ENCODE measurements at regions not wholly inside any gene's neighbourhood (a gene's known extent, or its start where the extent isn't known, plus 50 kb on each side); places are given as distances from the start of the nearest gene placed in this dataset.
"Not testable (repeated sequence)": the region's sequence is repeated elsewhere in the genome, so short reads cannot be mapped to it uniquely, and the experiment has no call there.

DNA sequence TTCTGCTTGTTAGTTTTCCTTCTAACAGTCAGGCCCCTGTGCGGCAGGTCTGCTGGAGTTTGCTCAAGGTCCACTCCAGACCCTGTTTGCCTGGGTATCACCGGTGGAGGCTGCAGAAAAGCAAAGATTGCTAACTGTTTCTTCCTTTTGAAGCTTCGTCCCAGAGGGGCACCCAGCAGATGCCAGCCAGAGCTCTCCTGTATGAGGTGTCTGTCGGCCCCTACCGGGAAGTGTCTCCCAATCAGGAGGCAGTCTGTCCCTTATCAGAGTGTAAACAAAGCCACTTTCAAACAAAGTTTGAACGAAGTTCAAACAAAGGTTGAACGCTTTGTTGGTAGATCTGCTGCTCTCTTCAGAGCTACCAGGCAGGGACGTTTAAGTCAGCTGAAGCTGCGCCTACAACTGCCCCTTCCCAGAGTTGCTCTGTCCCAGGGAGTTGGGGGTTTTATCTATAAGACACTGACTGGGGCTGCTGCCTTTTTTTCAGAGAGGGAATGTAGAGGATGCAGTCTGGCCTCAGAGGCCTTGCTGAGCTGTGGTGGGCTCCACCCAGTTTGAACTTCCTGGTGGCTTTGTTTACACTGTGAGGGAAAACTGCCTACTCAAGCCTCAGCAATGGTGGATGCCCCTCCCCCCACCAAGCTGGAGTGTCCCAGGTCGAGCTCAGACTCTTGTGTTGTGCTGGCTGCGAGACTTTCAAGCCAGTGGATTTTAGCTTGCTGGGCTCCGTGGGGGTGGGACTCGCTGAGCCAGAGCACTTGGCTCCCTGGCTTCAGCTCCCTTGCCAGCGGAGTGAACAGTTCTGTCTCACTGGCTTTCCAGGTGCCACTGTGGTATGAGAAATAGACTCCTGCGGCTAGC, 401.8 kb downstream of the SRGAP2C start:
- TF ChIP-seq CTCF (IDR thresholded peaks at IDR 0.05; ENCODE audit: insufficient read depth, low read depth, low read length), result no peak
- CTCF ChIA-PET, result interaction anchor here (1.0 kb wide), 1 partner anchor 14 kb away, joined by 3 read pairs; no protein-coding TSS in a partner anchor
- no peak for DNase-seq (ENCODE audit: low read depth)
- POLR2A ChIA-PET, result no interaction called here
- no peaks in the 10 kb centered on the region for H3K36me3 ChIP-seq (ENCODE audit: control insufficient read depth, insufficient read depth, low read length)
- no peaks in the 10 kb centered on the region for H3K27me3 ChIP-seq (ENCODE audit: control insufficient read depth, insufficient read depth, low read length)
- H3K4me3 ChIP-seq (ENCODE audit: low read depth, low read length), result no peak overlapping the region

DNA sequence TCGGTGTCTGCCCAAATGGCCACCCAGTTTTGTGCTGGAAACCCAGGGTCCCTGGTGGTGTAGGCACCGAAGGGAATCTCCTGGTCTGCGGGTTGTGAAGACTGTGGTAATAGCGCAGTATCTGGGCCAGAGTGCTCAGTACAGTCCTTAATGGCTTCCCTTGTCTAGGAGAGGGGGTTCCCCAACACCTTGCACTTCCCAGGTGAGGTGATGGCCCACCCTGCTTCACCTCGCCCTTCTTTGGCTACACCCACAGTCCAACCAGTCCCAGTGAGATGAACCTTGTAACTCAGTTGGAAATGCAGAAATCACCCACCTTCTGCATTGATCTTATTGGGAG, 402.4 kb downstream of the SRGAP2C start:
- Histone ChIP-seq H3K27me3 (ENCODE audit: control insufficient read depth, insufficient read depth, low read length) (no peaks in the 10 kb centered on the region), H3K36me3 (ENCODE audit: control insufficient read depth, insufficient read depth, low read length) (no peaks in the 10 kb centered on the region), H3K4me3 (ENCODE audit: low read depth, low read length) (no peak overlapping the region)
- POLR2A ChIA-PET, result no interaction called here
- no peak for DNase-seq (ENCODE audit: low read depth)
- no peak for TF ChIP-seq CTCF (IDR thresholded peaks at IDR 0.05; ENCODE audit: insufficient read depth, low read depth, low read length)
- CTCF ChIA-PET, result interaction anchor here (1.0 kb wide), 1 partner anchor 13 kb away, joined by 3 read pairs; no protein-coding TSS in a partner anchor

DNA sequence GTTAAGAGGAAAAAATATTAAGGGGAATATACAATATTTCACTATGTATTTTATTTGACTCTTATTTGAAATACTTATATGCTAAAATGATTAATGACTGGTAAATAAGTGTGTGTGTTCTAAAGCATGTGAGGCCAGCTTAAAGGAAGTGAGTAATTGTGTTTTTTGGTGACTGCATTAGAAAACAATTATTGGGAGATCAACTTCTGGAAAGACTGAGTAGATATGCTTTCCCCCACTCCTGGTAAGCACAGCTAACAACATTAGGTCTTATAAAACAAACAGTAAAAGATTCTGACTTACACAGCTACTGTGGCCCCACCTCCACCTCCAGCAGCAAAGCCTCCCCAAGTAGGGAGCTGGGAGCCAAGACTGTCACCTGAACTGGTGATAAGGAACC, 403.0 kb downstream of the SRGAP2C start:
- TF ChIP-seq CTCF (IDR thresholded peaks at IDR 0.05; ENCODE audit: insufficient read depth, low read depth, low read length), result no peak
- Histone ChIP-seq H3K4me3 (ENCODE audit: low read depth, low read length) (no peak overlapping the region), H3K36me3 (ENCODE audit: control insufficient read depth, insufficient read depth, low read length) (no peaks in the 10 kb centered on the region), H3K27me3 (ENCODE audit: control insufficient read depth, insufficient read depth, low read length) (no peaks in the 10 kb centered on the region)
- CTCF ChIA-PET, result interaction anchor here (1.0 kb wide), 1 partner anchor 13 kb away, joined by 3 read pairs; no protein-coding TSS in a partner anchor
- DNase-seq (ENCODE audit: low read depth), result no peak
- POLR2A ChIA-PET, result no interaction called here

DNA sequence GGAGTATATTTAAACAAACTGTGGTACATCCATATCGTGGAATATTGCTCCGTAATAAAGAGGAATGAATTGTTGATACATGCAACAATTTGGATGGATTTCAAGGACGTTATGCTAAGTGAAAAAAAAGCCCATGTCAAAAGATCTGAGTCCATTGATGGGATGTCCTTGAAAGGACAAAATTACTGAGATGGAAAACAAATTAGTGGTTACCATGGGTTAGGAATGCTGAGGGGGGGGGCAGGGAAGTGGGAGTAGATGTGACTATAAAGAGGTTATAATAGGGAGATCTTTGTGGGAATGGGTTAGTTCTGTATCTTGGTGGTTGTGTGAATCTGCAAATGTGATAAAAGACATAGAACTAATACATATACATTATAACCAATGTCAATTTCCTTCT, 409.3 kb downstream of the SRGAP2C start:
- TF ChIP-seq CTCF (IDR thresholded peaks at IDR 0.05; ENCODE audit: insufficient read depth, low read depth, low read length), result no peak
- Histone ChIP-seq H3K4me3 (ENCODE audit: low read depth, low read length) (no peak overlapping the region), H3K36me3 (ENCODE audit: control insufficient read depth, insufficient read depth, low read length) (no peaks in the 10 kb centered on the region), H3K27me3 (ENCODE audit: control insufficient read depth, insufficient read depth, low read length) (no peaks in the 10 kb centered on the region)
- DNase-seq (ENCODE audit: low read depth), result no peak
- POLR2A ChIA-PET, result no interaction called here
- CTCF ChIA-PET, result no interaction called here

DNA sequence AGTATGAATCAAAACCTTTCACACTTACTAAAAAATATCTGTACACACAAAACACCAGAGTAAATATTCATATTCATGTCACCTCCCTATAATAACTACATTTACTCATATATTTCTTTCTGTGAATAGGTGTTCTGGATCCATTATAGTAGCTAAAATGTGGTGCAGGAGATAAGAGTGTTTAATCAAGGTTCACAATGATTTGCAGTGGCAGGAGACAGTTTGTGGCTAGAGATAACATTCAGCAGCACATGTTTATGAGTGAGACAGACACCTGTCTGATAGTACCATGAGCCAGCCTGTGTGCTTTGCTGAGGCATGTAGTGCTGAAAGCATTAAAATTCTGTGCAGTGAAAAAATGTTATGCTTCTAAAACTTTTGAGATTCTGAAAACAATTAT, 410.3 kb downstream of the SRGAP2C start:
- H3K4me3 ChIP-seq (ENCODE audit: low read depth, low read length), result no peak overlapping the region
- no peak for TF ChIP-seq CTCF (IDR thresholded peaks at IDR 0.05; ENCODE audit: insufficient read depth, low read depth, low read length)
- POLR2A ChIA-PET, result no interaction called here
- H3K36me3 ChIP-seq (ENCODE audit: control insufficient read depth, insufficient read depth, low read length), result no peaks in the 10 kb centered on the region
- CTCF ChIA-PET, result no interaction called here
- H3K27me3 ChIP-seq (ENCODE audit: control insufficient read depth, insufficient read depth, low read length), result no peaks in the 10 kb centered on the region
- no peak for DNase-seq (ENCODE audit: low read depth)

- H3K4me3 ChIP-seq (ENCODE audit: low read depth, low read length); H3K36me3 ChIP-seq (ENCODE audit: control insufficient read depth, insufficient read depth, low read length); POLR2A ChIA-PET; DNase-seq (ENCODE audit: low read depth); CTCF ChIA-PET; H3K27me3 ChIP-seq (ENCODE audit: control insufficient read depth, insufficient read depth, low read length): not testable (repeated sequence)
Measured at GRCh38 chr1:121604843-121605444, 420.2 kb downstream of the SRGAP2C start.

- H3K36me3 ChIP-seq (ENCODE audit: control insufficient read depth, insufficient read depth, low read length); CTCF ChIA-PET; H3K4me3 ChIP-seq (ENCODE audit: low read depth, low read length); H3K27me3 ChIP-seq (ENCODE audit: control insufficient read depth, insufficient read depth, low read length); POLR2A ChIA-PET; DNase-seq (ENCODE audit: low read depth): not testable (repeated sequence)
Measured at GRCh38 chr1:121607499-121607898, 422.7 kb downstream of the SRGAP2C start.
